Activated naive CD8-positive, alpha-beta T cell treated with anti-CD3 and anti-CD28 coated beads, Interleukin-2, amount 10 ng/mL, durations not matched to agents 7 days and 5 days (primary cell): ENCODE measurements at regions not wholly inside any gene's neighbourhood (a gene's known extent, or its start where the extent isn't known, plus 50 kb on each side); places are given as distances from the start of the nearest gene placed in this dataset.

Source experiments
- ATAC-seq: fragments of 150-1000 bp; cut with Tn5 transposase; one replicate; pipeline ENCODE4 v1.10.0; 2021; ENCODE audit warnings: low read depth, moderate library complexity
- POLR2A ChIA-PET: fragments of 350-600 bp; sonication (Branson Sonifier 250); formaldehyde crosslinking; loops from one replicate; lab custom pipeline; 2021; ENCODE audit warnings: antibody characterized with exemption; lab: Charles Lee
- DNase-seq: peaks from one replicate; pipeline ENCODE4 v3.0.0; 2021
- H3K27ac Mint-ChIP-seq: one replicate; pipeline ENCODE4 v1.8.0; 2022; ENCODE audit warnings: mild to moderate bottlenecking, mixed read lengths
- H3K27me3 Mint-ChIP-seq: one replicate; pipeline ENCODE4 v1.8.0; 2022; ENCODE audit warnings: mild to moderate bottlenecking, moderate library complexity, mixed read lengths
- H3K36me3 Mint-ChIP-seq: one replicate; pipeline ENCODE4 v1.8.0; 2021; ENCODE audit warnings: mild to moderate bottlenecking, mixed read lengths
- H3K4me1 Mint-ChIP-seq: one replicate; pipeline ENCODE4 v1.8.0; 2021; ENCODE audit warnings: mixed read lengths
- H3K4me3 Mint-ChIP-seq: one replicate; pipeline ENCODE4 v1.8.0; 2022; ENCODE audit warnings: mild to moderate bottlenecking, moderate library complexity, mixed read lengths
- H3K9me3 Mint-ChIP-seq: one replicate; pipeline ENCODE4 v1.8.0; 2021; ENCODE audit warnings: mixed read lengths

DNA sequence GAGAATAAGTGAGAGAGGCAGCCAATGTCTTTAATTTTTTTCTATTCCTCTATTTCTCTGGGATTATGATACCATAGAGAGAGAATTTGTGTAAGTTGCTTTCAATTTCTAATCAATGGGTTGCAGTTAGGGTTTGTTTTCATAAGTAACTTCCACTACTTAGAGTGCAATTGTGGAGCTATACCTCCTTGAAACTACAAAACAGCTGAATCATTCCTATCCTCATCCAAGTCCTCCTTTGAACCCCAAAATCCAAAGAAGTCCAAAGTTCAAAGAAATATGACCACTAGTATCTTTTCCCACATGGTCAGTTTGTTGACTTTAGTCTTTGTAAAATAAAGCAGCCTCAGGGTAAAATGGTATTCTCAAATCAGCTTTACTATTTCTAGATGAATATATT lies 1085.4 kb upstream of the INTU start:
- Mint-ChIP-seq H3K36me3 (no peaks in the 10 kb centered on the region), H3K27ac (no peak overlapping the region), H3K4me1 (no peaks in the 10 kb centered on the region), H3K9me3 (no peaks in the 10 kb centered on the region), H3K27me3 (no peaks in the 10 kb centered on the region), H3K4me3 (no peak overlapping the region)
- DNase-seq, result no peak
- no peak for ATAC-seq
- POLR2A ChIA-PET, result no interaction called here

- no peaks in the 10 kb centered on the region for H3K4me1 Mint-ChIP-seq
- H3K27ac Mint-ChIP-seq, result no peak overlapping the region
- ATAC-seq (no peak), DNase-seq (no peak)
- no peaks in the 10 kb centered on the region for H3K9me3 Mint-ChIP-seq
- no peak overlapping the region for H3K4me3 Mint-ChIP-seq
- POLR2A ChIA-PET, result no interaction called here
- H3K27me3 Mint-ChIP-seq, result no peaks in the 10 kb centered on the region
- no peaks in the 10 kb centered on the region for H3K36me3 Mint-ChIP-seq
Observed at GRCh38 chr4:126548890-126549289, 1083.9 kb upstream of the INTU start.

DNA sequence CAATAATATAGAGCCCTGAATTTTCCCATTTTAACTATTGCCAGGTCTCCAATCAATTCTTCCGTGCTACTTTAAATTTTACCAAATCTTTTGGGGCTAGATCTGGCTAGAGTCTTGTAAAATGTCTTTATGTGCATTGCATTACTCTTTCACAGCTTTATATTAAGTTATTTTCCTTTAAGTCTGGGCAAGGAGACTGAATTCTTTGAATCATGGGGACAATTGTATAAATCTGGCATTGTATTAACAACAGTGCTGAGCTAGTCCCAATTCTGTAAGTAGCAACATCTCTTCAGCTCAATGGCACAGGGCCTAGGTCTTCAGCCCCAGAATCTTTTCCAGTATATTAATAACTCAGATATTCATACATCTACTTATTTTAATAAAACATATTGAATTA lies 1080.4 kb upstream of the INTU start:
- Mint-ChIP-seq H3K36me3 (no peaks in the 10 kb centered on the region), H3K27ac (no peak overlapping the region), H3K9me3 (peaks cover 5% of the 10 kb centered on the region), H3K4me1 (no peaks in the 10 kb centered on the region), H3K4me3 (no peak overlapping the region), H3K27me3 (no peaks in the 10 kb centered on the region)
- POLR2A ChIA-PET, result no interaction called here
- ATAC-seq (no peak), DNase-seq (no peak)

DNA sequence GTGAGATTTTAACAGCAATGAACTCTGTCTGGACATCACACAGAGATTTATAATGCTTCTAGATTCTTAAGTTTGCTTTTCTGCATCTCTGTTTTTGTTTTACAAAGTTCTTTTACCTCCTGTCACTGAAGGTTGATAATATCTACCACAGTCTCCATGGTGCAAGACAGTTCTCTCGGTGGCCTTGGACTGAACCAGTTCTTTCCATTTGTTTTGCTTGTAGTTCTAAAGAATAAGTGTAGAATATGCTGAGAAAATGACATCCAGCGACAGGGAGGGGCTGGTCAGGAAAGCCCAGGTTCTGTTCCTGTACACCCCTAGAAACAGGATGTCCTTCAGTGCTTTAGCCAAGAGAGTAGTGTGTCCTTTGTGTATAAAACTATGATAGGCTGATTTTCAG lies 1079.5 kb upstream of the INTU start:
- Mint-ChIP-seq H3K36me3 (no peaks in the 10 kb centered on the region), H3K27ac (no peak overlapping the region), H3K27me3 (no peaks in the 10 kb centered on the region), H3K9me3 (peaks cover 5% of the 10 kb centered on the region), H3K4me3 (no peak overlapping the region), H3K4me1 (no peaks in the 10 kb centered on the region)
- POLR2A ChIA-PET, result no interaction called here
- ATAC-seq, result no peak
- no peak for DNase-seq

- Mint-ChIP-seq H3K27ac (no peak overlapping the region), H3K4me1 (no peaks in the 10 kb centered on the region), H3K36me3 (no peaks in the 10 kb centered on the region), H3K27me3 (no peaks in the 10 kb centered on the region), H3K9me3 (peaks cover 5% of the 10 kb centered on the region), H3K4me3 (no peak overlapping the region)
- POLR2A ChIA-PET, result no interaction called here
- ATAC-seq (no peak), DNase-seq (no peak)
Observed at GRCh38 chr4:126558596-126558995, 1074.2 kb upstream of the INTU start.

GRCh38 chr4:126559961-126560360 lies 1072.8 kb upstream of the INTU start:
- H3K9me3 Mint-ChIP-seq, result peaks cover 2% of the 10 kb centered on the region
- ATAC-seq (no peak), DNase-seq (no peak)
- no peaks in the 10 kb centered on the region for H3K4me1 Mint-ChIP-seq
- no peak overlapping the region for H3K27ac Mint-ChIP-seq
- no peak overlapping the region for H3K4me3 Mint-ChIP-seq
- H3K36me3 Mint-ChIP-seq, result no peaks in the 10 kb centered on the region
- POLR2A ChIA-PET, result no interaction called here
- no peaks in the 10 kb centered on the region for H3K27me3 Mint-ChIP-seq

GRCh38 chr4:126560794-126561193 lies 1072.0 kb upstream of the INTU start:
- no peak overlapping the region for H3K27ac Mint-ChIP-seq
- ATAC-seq (no peak), DNase-seq (no peak)
- no peaks in the 10 kb centered on the region for H3K27me3 Mint-ChIP-seq
- peaks cover 2% of the 10 kb centered on the region for H3K9me3 Mint-ChIP-seq
- H3K36me3 Mint-ChIP-seq, result no peaks in the 10 kb centered on the region
- H3K4me1 Mint-ChIP-seq, result no peaks in the 10 kb centered on the region
- POLR2A ChIA-PET, result no interaction called here
- no peak overlapping the region for H3K4me3 Mint-ChIP-seq

DNA sequence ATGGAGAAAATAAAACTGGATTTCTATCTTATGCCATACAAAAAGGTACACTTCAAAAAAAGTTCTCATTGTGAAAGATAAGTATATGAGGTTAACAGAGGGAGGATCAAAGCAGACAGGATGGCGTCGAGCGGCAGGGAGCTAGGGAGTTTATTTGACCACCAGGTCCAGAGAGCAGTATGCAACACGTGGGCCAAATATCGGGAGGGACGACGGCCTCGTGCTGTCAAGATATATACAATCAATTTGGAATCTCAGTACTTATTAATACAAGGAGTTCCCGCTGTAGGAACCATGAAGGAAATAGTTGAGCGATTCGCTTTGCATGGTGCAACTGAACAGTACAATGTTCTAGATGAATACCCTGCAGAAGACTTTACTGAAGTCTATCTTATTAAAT lies 1069.4 kb upstream of the INTU start:
- Mint-ChIP-seq H3K9me3 (no peaks in the 10 kb centered on the region), H3K27ac (no peak overlapping the region), H3K4me1 (no peaks in the 10 kb centered on the region), H3K4me3 (no peak overlapping the region), H3K36me3 (no peaks in the 10 kb centered on the region), H3K27me3 (no peaks in the 10 kb centered on the region)
- no peak for ATAC-seq
- no peak for DNase-seq
- POLR2A ChIA-PET, result no interaction called here

DNA sequence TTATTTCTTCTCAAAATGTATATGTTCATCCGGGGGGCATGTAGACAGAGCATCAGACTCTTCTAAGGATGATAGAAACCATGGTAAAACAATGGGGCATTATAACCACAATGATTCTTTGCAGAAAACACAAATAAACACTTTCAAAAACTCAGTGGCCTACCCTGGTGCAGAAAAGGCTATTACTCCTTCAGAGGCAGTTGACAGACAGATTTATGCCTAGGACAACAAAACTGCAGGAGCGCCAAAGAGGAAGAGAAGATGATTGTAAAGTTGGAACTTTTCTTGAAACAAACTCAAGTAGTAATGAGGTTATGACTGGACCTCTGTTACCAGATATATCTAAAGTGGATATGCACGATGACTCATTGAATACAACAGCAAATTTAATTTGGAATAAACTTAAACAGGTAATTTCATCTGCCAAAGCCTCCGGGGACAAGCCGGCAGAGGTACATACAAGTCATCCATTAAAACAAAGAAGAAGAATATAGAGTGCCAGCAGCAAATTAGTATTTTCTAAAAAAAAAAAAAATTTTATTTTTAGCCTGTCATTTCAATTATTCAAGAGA lies 1068.4 kb upstream of the INTU start:
- peaks cover 2% of the 10 kb centered on the region for H3K9me3 Mint-ChIP-seq
- ATAC-seq, result no peak

DNA sequence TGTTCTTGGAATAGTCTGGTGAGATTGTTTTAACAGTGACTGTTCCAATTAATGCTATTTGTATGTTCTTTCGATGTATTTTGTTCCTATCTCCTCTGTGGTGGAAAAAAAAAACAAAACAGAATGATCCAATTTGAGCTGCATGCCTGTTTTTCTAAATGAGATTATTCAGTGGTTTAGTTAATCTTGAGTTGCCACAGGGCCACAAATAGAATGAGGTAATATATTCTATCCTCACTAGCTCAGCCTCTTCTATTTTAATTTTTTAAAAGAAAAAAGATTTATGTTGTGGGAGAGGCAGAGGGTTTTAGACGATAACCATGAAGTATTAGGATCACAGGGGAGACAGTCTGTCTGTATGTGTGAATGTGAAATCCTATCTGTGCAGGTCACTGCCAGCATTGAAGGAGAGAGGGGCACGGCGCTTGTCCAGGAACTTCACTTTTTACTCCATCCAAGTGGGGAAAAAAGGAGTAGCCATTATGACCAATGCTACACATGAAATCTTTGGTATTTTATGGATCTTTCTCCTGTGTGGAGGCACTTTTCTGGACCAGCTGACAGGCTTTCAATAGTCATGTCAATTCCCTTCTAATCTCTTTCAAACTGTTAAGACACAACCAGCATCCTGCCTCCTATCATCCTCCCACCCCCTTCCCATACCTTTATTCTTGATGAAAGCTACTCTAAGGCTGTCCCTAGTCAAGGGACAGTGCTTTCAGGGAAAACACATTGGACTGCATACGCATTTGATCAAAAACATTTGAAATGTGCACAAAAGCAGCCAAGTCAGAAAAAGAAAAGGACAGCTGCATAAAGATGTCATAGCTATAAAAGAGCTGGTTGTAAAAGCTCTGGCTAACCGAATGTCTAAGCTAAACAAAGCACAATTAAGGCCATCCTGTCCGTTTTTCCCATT lies 1063.8 kb upstream of the INTU start:
- Mint-ChIP-seq H3K27me3 (no peaks in the 10 kb centered on the region), H3K27ac (no peak overlapping the region), H3K4me1 (no peaks in the 10 kb centered on the region), H3K36me3 (no peaks in the 10 kb centered on the region), H3K4me3 (no peak overlapping the region), H3K9me3 (peaks cover 2% of the 10 kb centered on the region)
- ATAC-seq (no peak), DNase-seq (no peak)
- POLR2A ChIA-PET, result no interaction called here

More for the DNA sequence above, 1068.4 kb upstream of the INTU start:
- no peak overlapping the region for H3K27ac Mint-ChIP-seq
- H3K4me3 Mint-ChIP-seq, result no peak overlapping the region
- DNase-seq, result no peak
- no peaks in the 10 kb centered on the region for H3K27me3 Mint-ChIP-seq
- no peaks in the 10 kb centered on the region for H3K36me3 Mint-ChIP-seq
- no peaks in the 10 kb centered on the region for H3K4me1 Mint-ChIP-seq
- POLR2A ChIA-PET, result no interaction called here

DNA sequence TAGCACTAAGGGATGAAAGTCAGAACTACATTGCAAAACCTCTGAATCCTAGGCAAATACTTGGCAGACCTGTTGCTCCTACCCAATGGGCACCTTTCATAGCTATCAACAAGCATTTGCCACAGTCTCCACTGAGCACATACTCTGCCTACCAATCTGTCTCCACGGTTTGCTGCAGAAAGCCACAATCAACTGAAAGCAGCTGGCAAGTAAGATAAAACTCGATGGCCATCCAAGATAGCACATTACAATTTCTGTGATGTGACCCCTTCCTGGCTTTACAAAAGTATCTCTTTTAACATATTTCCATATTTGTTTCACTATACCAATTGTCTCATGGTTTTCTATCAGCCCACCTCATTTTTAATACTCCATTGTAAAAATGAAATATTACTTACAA lies 1060.5 kb upstream of the INTU start:
- H3K4me1 Mint-ChIP-seq, result no peaks in the 10 kb centered on the region
- POLR2A ChIA-PET, result no interaction called here
- no peaks in the 10 kb centered on the region for H3K36me3 Mint-ChIP-seq
- no peak for ATAC-seq
- no peak overlapping the region for H3K27ac Mint-ChIP-seq
- DNase-seq, result no peak
- H3K9me3 Mint-ChIP-seq, result peaks cover 2% of the 10 kb centered on the region
- no peaks in the 10 kb centered on the region for H3K27me3 Mint-ChIP-seq
- no peak overlapping the region for H3K4me3 Mint-ChIP-seq

GRCh38 chr4:126582737-126583136 lies 1050.0 kb upstream of the INTU start:
- no peak overlapping the region for H3K27ac Mint-ChIP-seq
- no peaks in the 10 kb centered on the region for H3K4me1 Mint-ChIP-seq
- ATAC-seq (no peak), DNase-seq (no peak)
- H3K9me3 Mint-ChIP-seq, result peaks cover 6% of the 10 kb centered on the region
- H3K4me3 Mint-ChIP-seq, result no peak overlapping the region
- POLR2A ChIA-PET, result no interaction called here
- H3K36me3 Mint-ChIP-seq, result no peaks in the 10 kb centered on the region
- no peaks in the 10 kb centered on the region for H3K27me3 Mint-ChIP-seq

DNA sequence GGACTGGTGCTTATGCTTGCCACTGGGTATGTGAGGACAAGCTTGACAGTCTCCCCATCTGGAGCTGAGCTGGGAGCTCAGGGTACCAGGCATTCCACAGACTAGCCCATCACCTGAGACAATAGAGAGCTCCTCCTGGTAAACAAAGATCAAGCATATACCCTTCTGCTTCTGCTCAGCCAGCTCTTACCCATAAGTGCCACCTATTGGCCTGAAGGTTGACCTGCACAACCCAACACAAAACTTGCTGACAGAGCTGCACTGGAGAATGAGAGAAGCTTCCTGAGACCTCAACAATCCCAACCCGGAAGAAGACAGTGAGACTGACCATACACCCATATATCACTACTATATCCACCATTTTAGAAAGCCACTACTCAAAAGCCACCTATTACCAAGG lies 1049.2 kb upstream of the INTU start:
- no peaks in the 10 kb centered on the region for H3K27me3 Mint-ChIP-seq
- DNase-seq, result no peak
- ATAC-seq, result no peak
- H3K27ac Mint-ChIP-seq, result no peak overlapping the region
- H3K4me1 Mint-ChIP-seq, result no peaks in the 10 kb centered on the region
- no peak overlapping the region for H3K4me3 Mint-ChIP-seq
- no peaks in the 10 kb centered on the region for H3K36me3 Mint-ChIP-seq
- POLR2A ChIA-PET, result no interaction called here
- H3K9me3 Mint-ChIP-seq, result peaks cover 6% of the 10 kb centered on the region

DNA sequence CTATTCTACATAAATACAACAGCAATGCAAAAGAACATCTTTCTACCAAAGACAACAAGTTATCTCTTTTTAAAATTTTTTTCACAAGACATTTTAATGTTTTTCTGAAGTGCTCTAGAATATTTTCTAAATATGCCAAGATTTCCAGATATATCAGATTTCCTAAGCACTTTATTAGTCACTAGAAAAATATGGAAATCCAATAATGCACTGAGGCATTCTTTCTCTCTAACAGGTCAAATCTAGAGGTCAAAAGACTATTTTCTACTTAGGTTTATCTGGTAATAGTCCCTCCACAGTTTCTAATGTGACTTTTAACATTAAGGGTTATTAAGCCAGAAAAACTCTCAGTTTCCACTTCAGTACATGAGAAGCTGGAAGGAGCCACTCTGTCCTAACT lies 1041.2 kb upstream of the INTU start:
- Mint-ChIP-seq H3K4me3 (no peak overlapping the region), H3K9me3 (peaks cover 5% of the 10 kb centered on the region), H3K4me1 (no peaks in the 10 kb centered on the region), H3K27me3 (no peaks in the 10 kb centered on the region), H3K27ac (no peak overlapping the region), H3K36me3 (no peaks in the 10 kb centered on the region)
- ATAC-seq (no peak), DNase-seq (no peak)
- POLR2A ChIA-PET, result no interaction called here
